ENCODE measurements at regions not wholly inside any gene's neighbourhood (a gene's known extent, or its start where the extent isn't known, plus 50 kb on each side); places are given as distances from the start of the nearest gene placed in this dataset.

DNA sequence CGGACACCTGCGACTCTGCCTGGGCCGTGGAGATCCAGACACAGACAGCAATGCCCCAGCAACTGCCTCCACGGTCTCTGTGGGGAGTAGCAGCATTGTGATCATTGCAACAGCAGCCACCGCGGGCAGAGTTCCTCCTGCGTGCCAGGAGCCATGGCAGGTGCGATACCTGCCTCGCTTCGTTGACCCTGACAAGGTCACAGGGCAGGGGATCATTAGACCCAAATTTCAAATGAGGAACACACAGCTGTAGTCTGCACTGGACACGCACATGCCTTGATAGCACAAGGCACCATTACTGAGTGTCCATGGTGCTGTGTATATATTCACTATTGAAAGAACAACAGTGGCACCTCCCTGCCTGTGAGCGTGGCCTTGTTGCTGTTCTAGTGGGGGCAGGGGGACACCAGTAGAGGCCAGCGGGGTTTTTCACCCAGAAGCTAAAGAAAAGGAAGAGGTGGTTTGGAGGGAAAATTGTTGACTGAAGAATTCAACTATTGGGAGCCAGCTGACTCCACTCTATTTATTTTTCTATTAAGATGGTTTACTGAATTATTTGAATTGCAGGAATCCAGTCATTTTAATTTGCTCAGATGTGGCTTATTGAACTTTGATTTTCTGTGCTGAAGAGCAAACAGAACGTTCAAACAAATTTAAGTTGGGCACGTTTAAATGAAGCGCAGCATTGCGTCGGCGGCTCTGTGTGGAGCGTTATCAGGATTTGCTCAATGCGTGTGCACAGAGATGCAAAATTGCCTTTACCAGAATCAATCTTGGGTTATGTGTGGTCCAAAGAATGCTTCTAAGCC, 60.2 kb upstream of the RPS6KA2 start:
- no peak for TF ChIP-seq POLR2A (IDR thresholded peaks at IDR 0.05; ENCODE audit: low read depth, low read length)
- no peak for TF ChIP-seq POLR2AphosphoS5 (IDR thresholded peaks at IDR 0.05; ENCODE audit: low read depth, low read length)

All from GM12892 (cell line).